ENCODE measurements at regions not wholly inside any gene's neighbourhood (a gene's known extent, or its start where the extent isn't known, plus 50 kb on each side); places are given as distances from the start of the nearest gene placed in this dataset.

DNA sequence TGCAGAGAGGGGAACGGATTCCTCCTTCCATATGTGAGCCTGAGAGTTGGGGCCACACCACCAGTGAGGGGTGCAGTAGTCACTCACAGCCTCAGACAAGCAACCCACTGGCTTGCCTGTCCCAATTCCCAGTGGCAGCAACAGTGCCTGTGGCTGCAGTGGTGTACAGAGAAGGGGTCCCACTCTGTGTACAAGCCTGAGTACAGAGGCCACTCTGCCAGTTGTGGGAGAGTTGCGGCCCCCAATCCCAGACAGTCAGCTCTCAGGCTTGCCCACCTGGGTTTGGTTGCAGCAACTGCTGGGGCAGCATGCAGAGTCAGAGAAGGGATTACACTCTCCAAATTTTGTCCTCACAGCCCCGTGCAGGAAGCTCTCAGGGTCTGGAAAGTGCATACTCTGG lies 133.2 kb upstream of the RFX3 start:
- Histone ChIP-seq H3K4me1 (ENCODE audit: control insufficient read depth in 4 of 4, insufficient read depth in 4 of 4, low read length in 3 of 4) (no peaks in the 10 kb centered on the region), H3K27ac (ENCODE audit: low read depth in 1 of 2, low read length in 2 of 2) (no peak overlapping the region), H3K9me3 (ENCODE audit: control insufficient read depth in 4 of 4, low read length in 3 of 4) (no peaks in the 10 kb centered on the region), H3K27me3 (ENCODE audit: control insufficient read depth in 4 of 4, insufficient read depth in 4 of 4, low read length in 3 of 4) (no peaks in the 10 kb centered on the region), H3K9ac (ENCODE audit: low read depth in 1 of 2, low read length in 2 of 2) (no peak overlapping the region), H3K36me3 (ENCODE audit: control insufficient read depth in 4 of 4, insufficient read depth in 3 of 4, low read depth in 1 of 4, low read length in 3 of 4) (no peaks in the 10 kb centered on the region), H3K4me3 (ENCODE audit: low read depth in 1 of 3, low read length in 3 of 3) (no peak overlapping the region)
- TF ChIP-seq, protein P1, sequence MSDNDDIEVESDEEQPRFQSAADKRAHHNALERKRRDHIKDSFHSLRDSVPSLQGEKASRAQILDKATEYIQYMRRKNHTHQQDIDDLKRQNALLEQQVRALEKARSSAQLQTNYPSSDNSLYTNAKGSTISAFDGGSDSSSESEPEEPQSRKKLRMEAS (IDR thresholded peaks at IDR 0.05): no peak
- TF ChIP-seq RXRA (IDR thresholded peaks at IDR 0.05) (no peak), EGR1 (IDR thresholded peaks at IDR 0.05; ENCODE audit: low read depth in 2 of 2) (no peak), TAF1 (conservative IDR thresholded peaks at IDR 0.05) (no peak), HNF4G (IDR thresholded peaks at IDR 0.05) (no peak), FOXA1 (IDR thresholded peaks at IDR 0.05) (no peak)
- TF ChIP-seq, protein P2, sequence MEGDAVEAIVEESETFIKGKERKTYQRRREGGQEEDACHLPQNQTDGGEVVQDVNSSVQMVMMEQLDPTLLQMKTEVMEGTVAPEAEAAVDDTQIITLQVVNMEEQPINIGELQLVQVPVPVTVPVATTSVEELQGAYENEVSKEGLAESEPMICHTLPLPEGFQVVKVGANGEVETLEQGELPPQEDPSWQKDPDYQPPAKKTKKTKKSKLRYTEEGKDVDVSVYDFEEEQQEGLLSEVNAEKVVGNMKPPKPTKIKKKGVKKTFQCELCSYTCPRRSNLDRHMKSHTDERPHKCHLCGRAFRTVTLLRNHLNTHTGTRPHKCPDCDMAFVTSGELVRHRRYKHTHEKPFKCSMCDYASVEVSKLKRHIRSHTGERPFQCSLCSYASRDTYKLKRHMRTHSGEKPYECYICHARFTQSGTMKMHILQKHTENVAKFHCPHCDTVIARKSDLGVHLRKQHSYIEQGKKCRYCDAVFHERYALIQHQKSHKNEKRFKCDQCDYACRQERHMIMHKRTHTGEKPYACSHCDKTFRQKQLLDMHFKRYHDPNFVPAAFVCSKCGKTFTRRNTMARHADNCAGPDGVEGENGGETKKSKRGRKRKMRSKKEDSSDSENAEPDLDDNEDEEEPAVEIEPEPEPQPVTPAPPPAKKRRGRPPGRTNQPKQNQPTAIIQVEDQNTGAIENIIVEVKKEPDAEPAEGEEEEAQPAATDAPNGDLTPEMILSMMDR (IDR thresholded peaks at IDR 0.05; ENCODE audit: low read depth, low read length, missing input control): no peak
- 92% methylated on average over 3 of the region's 3 CpGs for WGBS
- no peak for DNase-seq (ENCODE audit: low spot score)

DNA sequence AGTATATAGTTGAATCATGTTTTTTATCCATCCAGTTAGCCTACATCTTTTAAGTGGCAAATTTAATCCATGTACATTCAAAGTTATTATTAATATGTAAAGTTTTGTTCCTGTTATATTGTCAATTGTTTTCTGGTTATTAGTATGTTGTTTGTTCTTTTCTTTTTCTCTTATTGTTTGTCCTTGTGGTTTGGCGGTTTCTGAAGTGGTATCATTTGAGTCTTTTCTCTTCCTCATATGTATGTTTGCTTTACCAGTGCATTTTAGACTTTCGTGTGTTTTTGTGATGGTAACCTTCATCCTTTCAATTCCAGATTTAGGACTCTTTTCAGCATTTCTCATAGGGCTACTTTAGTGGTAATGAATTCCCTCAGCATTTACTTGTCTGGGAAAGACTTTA lies 130.4 kb upstream of the RFX3 start:
- no peaks in the 10 kb centered on the region for H3K9me3 ChIP-seq (ENCODE audit: control insufficient read depth in 4 of 4, low read length in 3 of 4)
- TF ChIP-seq TAF1 (conservative IDR thresholded peaks at IDR 0.05): no peak
- no peak for TF ChIP-seq NR2F2 (IDR thresholded peaks at IDR 0.05)
- TF ChIP-seq, protein P3, sequence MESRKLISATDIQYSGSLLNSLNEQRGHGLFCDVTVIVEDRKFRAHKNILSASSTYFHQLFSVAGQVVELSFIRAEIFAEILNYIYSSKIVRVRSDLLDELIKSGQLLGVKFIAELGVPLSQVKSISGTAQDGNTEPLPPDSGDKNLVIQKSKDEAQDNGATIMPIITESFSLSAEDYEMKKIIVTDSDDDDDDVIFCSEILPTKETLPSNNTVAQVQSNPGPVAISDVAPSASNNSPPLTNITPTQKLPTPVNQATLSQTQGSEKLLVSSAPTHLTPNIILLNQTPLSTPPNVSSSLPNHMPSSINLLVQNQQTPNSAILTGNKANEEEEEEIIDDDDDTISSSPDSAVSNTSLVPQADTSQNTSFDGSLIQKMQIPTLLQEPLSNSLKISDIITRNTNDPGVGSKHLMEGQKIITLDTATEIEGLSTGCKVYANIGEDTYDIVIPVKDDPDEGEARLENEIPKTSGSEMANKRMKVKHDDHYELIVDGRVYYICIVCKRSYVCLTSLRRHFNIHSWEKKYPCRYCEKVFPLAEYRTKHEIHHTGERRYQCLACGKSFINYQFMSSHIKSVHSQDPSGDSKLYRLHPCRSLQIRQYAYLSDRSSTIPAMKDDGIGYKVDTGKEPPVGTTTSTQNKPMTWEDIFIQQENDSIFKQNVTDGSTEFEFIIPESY (IDR thresholded peaks at IDR 0.05): no peak
- TF ChIP-seq JUND (IDR thresholded peaks at IDR 0.05): no peak
- TF ChIP-seq RAD21 (IDR thresholded peaks at IDR 0.05): no peak
- TF ChIP-seq HNF4A (conservative IDR thresholded peaks at IDR 0.05): no peak
- TF ChIP-seq HNF4G (IDR thresholded peaks at IDR 0.05): no peak
- TF ChIP-seq, protein P4, sequence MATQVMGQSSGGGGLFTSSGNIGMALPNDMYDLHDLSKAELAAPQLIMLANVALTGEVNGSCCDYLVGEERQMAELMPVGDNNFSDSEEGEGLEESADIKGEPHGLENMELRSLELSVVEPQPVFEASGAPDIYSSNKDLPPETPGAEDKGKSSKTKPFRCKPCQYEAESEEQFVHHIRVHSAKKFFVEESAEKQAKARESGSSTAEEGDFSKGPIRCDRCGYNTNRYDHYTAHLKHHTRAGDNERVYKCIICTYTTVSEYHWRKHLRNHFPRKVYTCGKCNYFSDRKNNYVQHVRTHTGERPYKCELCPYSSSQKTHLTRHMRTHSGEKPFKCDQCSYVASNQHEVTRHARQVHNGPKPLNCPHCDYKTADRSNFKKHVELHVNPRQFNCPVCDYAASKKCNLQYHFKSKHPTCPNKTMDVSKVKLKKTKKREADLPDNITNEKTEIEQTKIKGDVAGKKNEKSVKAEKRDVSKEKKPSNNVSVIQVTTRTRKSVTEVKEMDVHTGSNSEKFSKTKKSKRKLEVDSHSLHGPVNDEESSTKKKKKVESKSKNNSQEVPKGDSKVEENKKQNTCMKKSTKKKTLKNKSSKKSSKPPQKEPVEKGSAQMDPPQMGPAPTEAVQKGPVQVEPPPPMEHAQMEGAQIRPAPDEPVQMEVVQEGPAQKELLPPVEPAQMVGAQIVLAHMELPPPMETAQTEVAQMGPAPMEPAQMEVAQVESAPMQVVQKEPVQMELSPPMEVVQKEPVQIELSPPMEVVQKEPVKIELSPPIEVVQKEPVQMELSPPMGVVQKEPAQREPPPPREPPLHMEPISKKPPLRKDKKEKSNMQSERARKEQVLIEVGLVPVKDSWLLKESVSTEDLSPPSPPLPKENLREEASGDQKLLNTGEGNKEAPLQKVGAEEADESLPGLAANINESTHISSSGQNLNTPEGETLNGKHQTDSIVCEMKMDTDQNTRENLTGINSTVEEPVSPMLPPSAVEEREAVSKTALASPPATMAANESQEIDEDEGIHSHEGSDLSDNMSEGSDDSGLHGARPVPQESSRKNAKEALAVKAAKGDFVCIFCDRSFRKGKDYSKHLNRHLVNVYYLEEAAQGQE (IDR thresholded peaks at IDR 0.05): no peak
- no peak for TF ChIP-seq FOXA2 (IDR thresholded peaks at IDR 0.05)
- TF ChIP-seq, protein P5, sequence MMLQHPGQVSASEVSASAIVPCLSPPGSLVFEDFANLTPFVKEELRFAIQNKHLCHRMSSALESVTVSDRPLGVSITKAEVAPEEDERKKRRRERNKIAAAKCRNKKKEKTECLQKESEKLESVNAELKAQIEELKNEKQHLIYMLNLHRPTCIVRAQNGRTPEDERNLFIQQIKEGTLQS (IDR thresholded peaks at IDR 0.05): no peak
- TF ChIP-seq FOXA1 (IDR thresholded peaks at IDR 0.05): no peak
- TF ChIP-seq GABPA (IDR thresholded peaks at IDR 0.05 in 1 of 2, conservative IDR thresholded peaks at IDR 0.05 in 1 of 2): no peak
- TF ChIP-seq, protein P2 (IDR thresholded peaks at IDR 0.05; ENCODE audit: low read depth, low read length, missing input control): no peak
- H3K4me3 ChIP-seq (ENCODE audit: low read depth in 1 of 3, low read length in 3 of 3): no peak overlapping the region
- 88% methylated on average over 2 of the region's 2 CpGs for WGBS
- H3K9ac ChIP-seq (ENCODE audit: low read depth in 1 of 2, low read length in 2 of 2): no peak overlapping the region
- DNase-seq (ENCODE audit: low spot score): no peak
- no peaks in the 10 kb centered on the region for H3K36me3 ChIP-seq (ENCODE audit: control insufficient read depth in 4 of 4, insufficient read depth in 3 of 4, low read depth in 1 of 4, low read length in 3 of 4)
- no peaks in the 10 kb centered on the region for H3K27me3 ChIP-seq (ENCODE audit: control insufficient read depth in 4 of 4, insufficient read depth in 4 of 4, low read length in 3 of 4)
- H3K27ac ChIP-seq (ENCODE audit: low read depth in 1 of 2, low read length in 2 of 2): no peak overlapping the region
- no peaks in the 10 kb centered on the region for H3K4me1 ChIP-seq (ENCODE audit: control insufficient read depth in 4 of 4, insufficient read depth in 4 of 4, low read length in 3 of 4)

Measured in liver (tissue), 8 donors.